ENCODE measurements at regions not wholly inside any gene's neighbourhood (a gene's known extent, or its start where the extent isn't known, plus 50 kb on each side); places are given as distances from the start of the nearest gene placed in this dataset.

DNA sequence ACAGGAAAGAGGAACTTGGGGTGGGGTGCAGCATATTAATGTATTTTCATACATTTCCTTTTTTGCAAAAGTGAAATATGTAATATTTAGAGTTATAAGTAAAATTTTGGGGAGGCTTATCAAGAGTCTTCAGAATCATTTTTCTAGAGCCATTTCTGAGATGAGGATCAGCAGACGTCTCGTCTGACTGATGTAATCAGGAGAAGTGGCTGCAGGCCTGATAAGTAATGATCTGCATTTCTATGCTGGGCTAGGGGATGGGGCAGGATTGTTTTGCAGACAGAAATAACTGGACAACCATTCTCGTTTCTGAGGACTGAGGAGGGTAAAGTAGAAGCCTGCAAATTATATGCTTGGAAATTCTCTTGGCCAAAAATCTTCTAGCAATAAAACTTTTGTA, 89.2 kb upstream of the ARGLU1 start:
- no peak overlapping the region for H3K4me2 ChIP-seq (ENCODE audit: insufficient read depth, low read length)
- POLR2A ChIA-PET: interaction anchor here (0.6 kb wide), 1 partner anchor 419 kb away, joined by 3 read pairs; no protein-coding TSS in a partner anchor
- FAIRE-seq: no peak

DNA sequence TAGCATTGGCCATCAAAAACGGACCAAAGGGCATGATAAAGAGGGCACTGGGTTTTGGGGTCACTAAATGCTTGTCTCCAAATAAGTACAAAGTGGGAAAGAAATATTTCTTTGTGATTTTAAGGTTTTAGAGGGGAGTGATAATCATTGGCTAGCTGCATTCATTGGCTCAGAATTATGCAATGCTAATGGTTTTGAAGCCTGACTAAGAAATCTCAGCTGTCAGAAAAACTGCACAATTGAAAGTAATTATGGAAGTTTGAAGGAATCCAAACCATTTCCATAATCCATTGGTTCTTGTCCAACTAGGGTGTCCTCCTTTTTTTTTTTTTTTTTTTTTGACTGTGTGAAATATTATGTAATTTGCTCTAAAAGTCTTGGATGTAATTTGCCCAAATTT, 88.2 kb upstream of the ARGLU1 start:
- Histone ChIP-seq H3K4me2 (ENCODE audit: insufficient read depth, low read length) (no peak overlapping the region), H3K9ac (replicated peaks; ENCODE audit: extremely low read depth, insufficient read depth, low read length) (no peak overlapping the region), H4K20me1 (replicated peaks; ENCODE audit: control insufficient read depth, extremely low read depth, insufficient read depth, low read length) (no peaks in the 10 kb centered on the region), H3K9me3 (replicated peaks; ENCODE audit: control insufficient read depth, insufficient read depth, low read length) (no peaks in the 10 kb centered on the region), H2AFZ (ENCODE audit: low read depth, low read length) (no peak overlapping the region), H3K79me2 (ENCODE audit: control insufficient read depth, insufficient read depth, low read length) (no peaks in the 10 kb centered on the region), H3K9me1 (replicated peaks; ENCODE audit: control insufficient read depth, extremely low read depth, insufficient read depth, low read length) (no peaks in the 10 kb centered on the region), H3K36me3 (ENCODE audit: control insufficient read depth in 2 of 2, extremely low read depth in 1 of 2, insufficient read depth in 2 of 2, low read length in 2 of 2) (no peaks in the 10 kb centered on the region), H3K4me1 (ENCODE audit: control insufficient read depth, extremely low read depth, insufficient read depth, low read length) (peaks cover 8% of the 10 kb centered on the region), H3K4me3 (replicated peaks in 1 of 3; ENCODE audit: insufficient read depth in 1 of 3, low read depth in 1 of 3, low read length in 3 of 3) (no peak overlapping the region), H3K27me3 (ENCODE audit: control insufficient read depth in 2 of 2, insufficient read depth in 2 of 2, low read length in 2 of 2) (no peaks in the 10 kb centered on the region), H3K27ac (ENCODE audit: insufficient read depth, low read depth, low read length) (no peak overlapping the region)
- dilution Hi-C loops (cut with MboI; ENCODE audit: extremely low pct_ligation_motif_present, low sequenced_read_pairs) (no loop called here), intact Hi-C loops (cut with micrococcal nuclease) (no loop called here)
- POLR2A ChIA-PET: no interaction called here
- no TSS peak for BruUV-seq (replicated peaks)
- CTCF ChIA-PET: no interaction called here
- FAIRE-seq: no peak
- no peak for TF ChIP-seq POLR2A (IDR thresholded peaks at IDR 0.05; ENCODE audit: low read depth, low read length)
- no peak for TF ChIP-seq GATA2 (IDR thresholded peaks at IDR 0.05; ENCODE audit: insufficient read depth, insufficient read length, low read depth, low read length)
- no peak for TF ChIP-seq CTCF (IDR thresholded peaks at IDR 0.05; ENCODE audit: extremely low read depth in 1 of 2, insufficient read depth in 1 of 2, low read depth in 1 of 2, low read length in 2 of 2)
- no peak for TF ChIP-seq POLR2AphosphoS5 (IDR thresholded peaks at IDR 0.05; ENCODE audit: insufficient read depth, low read depth, low read length)
- no peak for TF ChIP-seq JUN (IDR thresholded peaks at IDR 0.05; ENCODE audit: borderline replicate concordance, insufficient read depth, insufficient read length, low read depth)
- no peak for TF ChIP-seq MAX (IDR thresholded peaks at IDR 0.05; ENCODE audit: insufficient read depth, insufficient read length)
- no peak for TF ChIP-seq EZH2 (IDR thresholded peaks at IDR 0.05; ENCODE audit: borderline replicate concordance, low read depth, low read length, severe bottlenecking)
- no peak for TF ChIP-seq MYC (IDR thresholded peaks at IDR 0.05; ENCODE audit: low read depth, low read length)
- no peak for TF ChIP-seq FOS (IDR thresholded peaks at IDR 0.05; ENCODE audit: borderline replicate concordance, insufficient read depth, low read length)
- no peak for DNase-seq (ENCODE audit: low read depth, low spot score)

More for the DNA sequence above, 89.2 kb upstream of the ARGLU1 start:
- Histone ChIP-seq H3K27ac (ENCODE audit: insufficient read depth, low read depth, low read length) (no peak overlapping the region), H4K20me1 (replicated peaks; ENCODE audit: control insufficient read depth, extremely low read depth, insufficient read depth, low read length) (peaks cover 2% of the 10 kb centered on the region), H2AFZ (ENCODE audit: low read depth, low read length) (no peak overlapping the region), H3K79me2 (ENCODE audit: control insufficient read depth, insufficient read depth, low read length) (no peaks in the 10 kb centered on the region), H3K27me3 (ENCODE audit: control insufficient read depth in 2 of 2, insufficient read depth in 2 of 2, low read length in 2 of 2) (no peaks in the 10 kb centered on the region), H3K36me3 (ENCODE audit: control insufficient read depth in 2 of 2, extremely low read depth in 1 of 2, insufficient read depth in 2 of 2, low read length in 2 of 2) (no peaks in the 10 kb centered on the region), H3K4me3 (replicated peaks in 1 of 3; ENCODE audit: insufficient read depth in 1 of 3, low read depth in 1 of 3, low read length in 3 of 3) (no peak overlapping the region), H3K9me3 (replicated peaks; ENCODE audit: control insufficient read depth, insufficient read depth, low read length) (no peaks in the 10 kb centered on the region), H3K9me1 (replicated peaks; ENCODE audit: control insufficient read depth, extremely low read depth, insufficient read depth, low read length) (no peaks in the 10 kb centered on the region), H3K9ac (replicated peaks; ENCODE audit: extremely low read depth, insufficient read depth, low read length) (no peak overlapping the region), H3K4me1 (ENCODE audit: control insufficient read depth, extremely low read depth, insufficient read depth, low read length) (no peaks in the 10 kb centered on the region)
- BruUV-seq (replicated peaks): no TSS peak
- no peak for TF ChIP-seq GATA2 (IDR thresholded peaks at IDR 0.05; ENCODE audit: insufficient read depth, insufficient read length, low read depth, low read length)
- TF ChIP-seq MYC (IDR thresholded peaks at IDR 0.05; ENCODE audit: low read depth, low read length): no peak
- no peak for TF ChIP-seq POLR2A (IDR thresholded peaks at IDR 0.05; ENCODE audit: low read depth, low read length)
- TF ChIP-seq JUN (IDR thresholded peaks at IDR 0.05; ENCODE audit: borderline replicate concordance, insufficient read depth, insufficient read length, low read depth): no peak
- no peak for TF ChIP-seq FOS (IDR thresholded peaks at IDR 0.05; ENCODE audit: borderline replicate concordance, insufficient read depth, low read length)
- no peak for TF ChIP-seq POLR2AphosphoS5 (IDR thresholded peaks at IDR 0.05; ENCODE audit: insufficient read depth, low read depth, low read length)
- dilution Hi-C loops (cut with MboI; ENCODE audit: extremely low pct_ligation_motif_present, low sequenced_read_pairs) (no loop called here), intact Hi-C loops (cut with micrococcal nuclease) (no loop called here)
- CTCF ChIA-PET: no interaction called here
- DNase-seq (ENCODE audit: low read depth, low spot score): no peak
